ENCODE measurements at regions not wholly inside any gene's neighbourhood (a gene's known extent, or its start where the extent isn't known, plus 50 kb on each side); places are given as distances from the start of the nearest gene placed in this dataset.

GRCh38 chr5:97495301-97495700 lies 312.3 kb upstream of the RIOK2 start:
- Histone ChIP-seq H3K27ac (ENCODE audit: low read depth, low read length, poor library complexity, severe bottlenecking) (no peak overlapping the region), H3K4me1 (ENCODE audit: insufficient read depth, low read length, poor library complexity, severe bottlenecking) (no peaks in the 10 kb centered on the region), H3K36me3 (ENCODE audit: insufficient read depth, low read length, poor library complexity, severe bottlenecking) (no peaks in the 10 kb centered on the region), H3K4me3 (ENCODE audit: low read depth, low read length, poor library complexity, severe bottlenecking) (no peak overlapping the region), H3K27me3 (replicated peaks; ENCODE audit: insufficient read depth, low read depth, low read length, poor library complexity) (peaks cover 13% of the 10 kb centered on the region), H3K9me3 (ENCODE audit: low read depth, low read length, poor library complexity, severe bottlenecking) (no peaks in the 10 kb centered on the region)
- CTCF ChIA-PET = no interaction called here
- no peak for DNase-seq (ENCODE audit: low spot score)
- intact Hi-C loops (cut with micrococcal nuclease; ENCODE audit: unreplicated experiment) = no loop called here
- TF ChIP-seq CTCF (conservative IDR thresholded peaks at IDR 0.05; ENCODE audit: low read depth, low read length) = no peak
- no peak for TF ChIP-seq EZH2 (IDR thresholded peaks at IDR 0.05; ENCODE audit: borderline replicate concordance, low read depth, low read length, poor library complexity, severe bottlenecking)
- POLR2A ChIA-PET (ENCODE audit: low non-redundant PET) = no interaction called here
- BruUV-seq (replicated peaks) = no TSS peak

GRCh38 chr5:97496037-97496436 lies 313.0 kb upstream of the RIOK2 start:
- Histone ChIP-seq H3K4me1 (ENCODE audit: insufficient read depth, low read length, poor library complexity, severe bottlenecking) (no peaks in the 10 kb centered on the region), H3K27me3 (replicated peaks; ENCODE audit: insufficient read depth, low read depth, low read length, poor library complexity) (peaks cover 13% of the 10 kb centered on the region), H3K27ac (ENCODE audit: low read depth, low read length, poor library complexity, severe bottlenecking) (no peak overlapping the region), H3K9me3 (ENCODE audit: low read depth, low read length, poor library complexity, severe bottlenecking) (no peaks in the 10 kb centered on the region), H3K4me3 (ENCODE audit: low read depth, low read length, poor library complexity, severe bottlenecking) (no peak overlapping the region), H3K36me3 (ENCODE audit: insufficient read depth, low read length, poor library complexity, severe bottlenecking) (no peaks in the 10 kb centered on the region)
- TF ChIP-seq EZH2 (IDR thresholded peaks at IDR 0.05; ENCODE audit: borderline replicate concordance, low read depth, low read length, poor library complexity, severe bottlenecking) (no peak), CTCF (conservative IDR thresholded peaks at IDR 0.05; ENCODE audit: low read depth, low read length) (no peak)
- no TSS peak for BruUV-seq (replicated peaks)
- CTCF ChIA-PET = no interaction called here
- intact Hi-C loops (cut with micrococcal nuclease; ENCODE audit: unreplicated experiment) = no loop called here
- no peak for DNase-seq (ENCODE audit: low spot score)
- POLR2A ChIA-PET (ENCODE audit: low non-redundant PET) = no interaction called here

GRCh38 chr5:97498657-97499056 lies 315.6 kb upstream of the RIOK2 start:
- peaks cover 8% of the 10 kb centered on the region for H3K27me3 ChIP-seq (replicated peaks; ENCODE audit: insufficient read depth, low read depth, low read length, poor library complexity)
- H3K36me3 ChIP-seq (ENCODE audit: insufficient read depth, low read length, poor library complexity, severe bottlenecking) = no peaks in the 10 kb centered on the region
- ChIA-PET POLR2A (ENCODE audit: low non-redundant PET) (no interaction called here), CTCF (no interaction called here)
- no TSS peak for BruUV-seq (replicated peaks)
- no peak for DNase-seq (ENCODE audit: low spot score)
- TF ChIP-seq CTCF (conservative IDR thresholded peaks at IDR 0.05; ENCODE audit: low read depth, low read length) = no peak
- TF ChIP-seq EZH2 (IDR thresholded peaks at IDR 0.05; ENCODE audit: borderline replicate concordance, low read depth, low read length, poor library complexity, severe bottlenecking) = no peak
- H3K4me1 ChIP-seq (ENCODE audit: insufficient read depth, low read length, poor library complexity, severe bottlenecking) = no peaks in the 10 kb centered on the region
- no peaks in the 10 kb centered on the region for H3K9me3 ChIP-seq (ENCODE audit: low read depth, low read length, poor library complexity, severe bottlenecking)
- H3K27ac ChIP-seq (ENCODE audit: low read depth, low read length, poor library complexity, severe bottlenecking) = no peak overlapping the region
- no peak overlapping the region for H3K4me3 ChIP-seq (ENCODE audit: low read depth, low read length, poor library complexity, severe bottlenecking)
- intact Hi-C loops (cut with micrococcal nuclease; ENCODE audit: unreplicated experiment) = no loop called here
